ENCODE measurements at regions not wholly inside any gene's neighbourhood (a gene's known extent, or its start where the extent isn't known, plus 50 kb on each side); places are given as distances from the start of the nearest gene placed in this dataset.

DNA sequence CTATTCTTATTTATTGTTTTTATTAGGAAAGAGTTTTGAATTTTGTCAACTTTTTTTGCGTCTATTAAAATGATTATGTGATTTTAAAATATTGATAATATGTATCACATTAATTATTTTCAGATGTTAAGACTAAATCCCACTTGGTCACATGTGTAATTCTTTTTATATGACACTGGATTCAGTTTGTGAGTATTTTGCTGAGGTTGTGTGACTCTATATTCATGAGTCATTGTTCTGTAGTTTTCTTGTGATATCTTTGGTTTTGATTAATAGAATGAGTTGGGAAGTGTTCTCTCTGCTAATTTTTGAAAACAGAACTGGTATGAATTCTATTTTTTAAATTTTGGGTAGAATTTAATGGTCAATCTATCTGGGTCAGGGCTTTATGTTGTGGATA, 317.9 kb downstream of the ETS1 start:
- no peak for DNase-seq (ENCODE audit: low read depth in 2 of 3, low spot score in 2 of 3)

DNA sequence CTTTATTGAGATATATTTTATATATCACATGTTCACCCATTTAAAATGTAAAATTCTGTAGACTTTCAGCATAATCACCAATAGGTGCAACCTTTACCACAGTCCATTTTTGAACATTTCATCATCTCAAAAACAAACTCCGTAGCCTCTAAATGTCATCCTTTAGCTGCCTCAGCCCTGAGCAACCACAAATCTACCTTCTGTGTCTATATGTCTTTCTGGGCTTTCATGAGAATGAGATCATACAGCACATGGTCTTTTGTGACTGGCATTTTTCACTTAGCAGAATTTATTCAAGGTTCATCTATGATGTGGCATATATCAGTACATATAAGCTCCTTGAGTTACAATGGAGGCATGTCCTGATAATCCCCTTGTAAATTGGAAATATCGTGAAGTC, 320.5 kb downstream of the ETS1 start:
- DNase-seq (ENCODE audit: low read depth in 2 of 3, low spot score in 2 of 3): no peak

DNA sequence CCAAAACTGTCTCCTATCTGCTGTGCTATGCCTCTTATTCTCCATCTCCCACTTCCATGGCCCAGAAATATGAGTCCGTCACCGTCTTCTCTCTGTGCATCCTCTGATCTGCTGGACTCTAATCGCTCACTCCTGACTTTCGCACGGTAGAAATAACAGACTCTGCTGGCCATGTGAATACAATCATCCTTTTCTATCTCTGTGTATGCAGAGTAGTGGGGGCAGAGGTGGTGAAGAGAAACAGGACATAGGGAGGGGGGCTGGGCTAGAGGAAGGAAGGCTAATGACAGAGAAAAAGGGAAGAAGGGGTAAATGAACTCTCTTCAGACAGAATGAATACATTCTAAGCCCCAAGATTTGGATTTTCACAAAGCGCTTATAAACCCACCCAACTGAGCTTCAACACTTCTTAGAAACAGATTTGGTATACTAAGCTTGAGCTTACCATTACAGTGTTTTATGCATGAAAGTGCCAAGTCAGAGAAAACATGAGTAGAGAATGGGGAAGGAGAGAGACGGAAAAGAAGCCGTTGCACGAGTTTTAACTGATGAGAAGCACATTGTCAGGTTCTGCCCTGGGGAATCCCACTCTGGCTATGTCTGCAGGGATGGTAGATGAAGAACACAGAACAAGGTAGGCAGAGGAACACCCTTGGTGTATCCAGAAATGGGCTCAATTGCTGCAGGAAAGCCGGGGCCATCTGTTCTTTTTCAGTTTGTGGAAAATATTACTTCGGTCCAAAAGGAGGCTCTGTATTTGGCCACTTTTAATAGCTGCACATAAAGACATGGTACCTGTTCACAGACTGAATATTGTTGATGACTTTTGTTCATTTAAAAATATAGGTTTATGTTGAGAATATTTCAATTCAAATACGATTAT, 324.7 kb downstream of the ETS1 start:
- DNase-seq (ENCODE audit: low read depth in 2 of 3, low spot score in 2 of 3): no peak

- DNase-seq (ENCODE audit: low read depth in 2 of 3, low spot score in 2 of 3): no peak
Measured at GRCh38 chr11:128261011-128261421, 326.3 kb downstream of the ETS1 start.

DNA sequence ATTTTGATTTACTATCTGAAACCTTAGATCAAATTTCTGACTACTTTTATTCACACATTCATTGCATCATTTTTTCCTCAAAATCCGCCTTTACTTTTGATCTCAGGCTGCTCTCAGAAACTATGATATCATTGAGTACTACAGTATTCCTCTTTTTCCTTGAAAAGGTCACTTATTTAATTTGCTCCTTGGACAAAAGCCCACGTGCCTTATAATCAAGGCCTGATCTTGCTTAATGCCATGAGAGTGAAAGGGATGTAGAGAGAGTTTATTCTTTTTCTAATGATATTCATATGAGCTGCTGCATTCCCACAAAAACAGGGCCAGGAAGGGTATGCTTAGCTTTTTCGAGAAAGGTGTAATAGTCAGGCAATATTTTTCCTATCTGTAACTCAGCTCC, 327.0 kb downstream of the ETS1 start:
- DNase-seq (ENCODE audit: low read depth in 2 of 3, low spot score in 2 of 3): no peak

DNA sequence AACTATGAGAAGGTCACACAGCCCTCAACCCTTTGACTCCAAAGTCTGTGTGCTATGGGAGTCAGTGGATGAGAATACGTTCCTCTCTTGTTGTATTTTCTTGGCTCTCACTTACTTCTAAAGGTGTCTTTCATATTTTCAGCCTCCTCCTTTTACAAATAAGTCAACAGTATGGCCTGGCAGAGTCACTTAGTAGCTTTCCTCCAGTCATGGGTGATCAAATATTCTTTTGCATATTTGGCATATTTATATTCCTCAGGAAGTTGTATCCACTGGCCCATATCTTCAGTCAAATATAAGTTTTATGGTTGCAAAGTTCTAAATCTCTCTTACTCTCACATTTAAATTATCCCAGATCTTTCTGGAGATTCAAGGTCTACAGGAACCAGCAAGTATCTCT, 327.5 kb downstream of the ETS1 start:
- DNase-seq (ENCODE audit: low read depth in 2 of 3, low spot score in 2 of 3): no peak

DNA sequence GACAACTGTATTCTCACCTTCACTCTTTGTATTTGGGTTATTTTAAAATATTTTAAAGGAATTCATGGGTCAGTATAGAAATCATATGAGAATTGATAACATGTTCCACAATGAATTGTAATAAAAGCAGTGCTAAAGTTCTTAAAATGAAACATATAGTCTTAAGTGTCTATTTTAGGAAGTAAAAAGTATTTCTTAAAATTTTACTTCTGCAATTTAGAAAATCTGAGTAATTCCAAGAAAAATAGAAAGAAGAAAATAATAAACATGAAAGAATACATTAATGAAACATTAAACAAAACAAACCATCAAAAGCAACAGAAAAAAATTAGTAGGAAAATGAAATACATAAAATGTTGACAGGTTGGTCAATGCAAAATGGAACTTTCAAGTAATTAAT, 332.4 kb downstream of the ETS1 start:
- DNase-seq (ENCODE audit: low read depth in 2 of 3, low spot score in 2 of 3): no peak

- DNase-seq (ENCODE audit: low read depth in 2 of 3, low spot score in 2 of 3): no peak
Measured at GRCh38 chr11:128251140-128251539, 336.2 kb downstream of the ETS1 start.

GRCh38 chr11:128250482-128250881, 336.9 kb downstream of the ETS1 start:
- no peak for DNase-seq (ENCODE audit: low read depth in 2 of 3, low spot score in 2 of 3)

GRCh38 chr11:128246810-128247594, 340.4 kb downstream of the ETS1 start:
- DNase-seq (ENCODE audit: low read depth in 2 of 3, low spot score in 2 of 3): no peak

- DNase-seq (ENCODE audit: low read depth in 2 of 3, low spot score in 2 of 3): no peak
Measured at GRCh38 chr11:128246364-128246801, 341.0 kb downstream of the ETS1 start.

DNA sequence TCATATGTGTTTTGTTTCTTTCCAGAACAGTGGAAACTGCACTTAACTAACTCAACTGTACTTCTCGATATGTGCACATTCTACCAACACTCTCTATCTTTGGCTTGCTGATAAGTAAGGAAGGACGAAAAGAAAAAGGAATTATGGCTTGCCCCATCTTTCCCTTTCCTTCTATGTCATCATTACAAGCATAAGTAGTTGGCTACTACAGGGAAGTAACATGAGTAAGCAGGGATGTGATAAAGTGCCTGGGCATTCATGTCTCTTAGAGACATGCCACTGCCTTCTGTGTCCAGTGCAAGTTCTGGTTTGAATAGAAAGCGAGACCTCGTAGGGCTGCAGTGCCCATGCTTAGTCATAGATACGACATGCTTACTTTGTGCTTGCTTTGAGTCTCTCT, 342.5 kb downstream of the ETS1 start:
- DNase-seq (ENCODE audit: low read depth in 2 of 3, low spot score in 2 of 3): no peak

GRCh38 chr11:128242451-128242850, 344.9 kb downstream of the ETS1 start:
- no peak for DNase-seq (ENCODE audit: low read depth in 2 of 3, low spot score in 2 of 3)

DNA sequence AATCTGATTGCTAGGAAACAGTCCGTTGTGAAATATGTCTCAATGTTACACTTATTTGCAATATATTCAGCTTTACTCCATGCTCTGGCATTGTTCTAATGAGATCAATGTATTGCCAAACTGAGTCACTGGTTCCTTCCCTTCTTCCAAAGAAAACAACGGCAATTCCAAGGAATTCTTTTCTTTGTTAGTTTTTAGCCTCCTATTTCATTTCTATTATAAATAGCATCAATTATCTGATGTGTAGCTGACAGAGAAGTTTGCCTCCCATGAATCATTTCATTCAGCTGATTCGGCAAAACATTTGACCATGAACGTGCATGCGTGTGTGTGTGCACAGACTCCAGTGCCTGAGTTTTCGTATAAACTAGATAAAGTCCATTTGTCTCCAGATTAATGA, 346.8 kb downstream of the ETS1 start:
- no peak for DNase-seq (ENCODE audit: low read depth in 2 of 3, low spot score in 2 of 3)

DNA sequence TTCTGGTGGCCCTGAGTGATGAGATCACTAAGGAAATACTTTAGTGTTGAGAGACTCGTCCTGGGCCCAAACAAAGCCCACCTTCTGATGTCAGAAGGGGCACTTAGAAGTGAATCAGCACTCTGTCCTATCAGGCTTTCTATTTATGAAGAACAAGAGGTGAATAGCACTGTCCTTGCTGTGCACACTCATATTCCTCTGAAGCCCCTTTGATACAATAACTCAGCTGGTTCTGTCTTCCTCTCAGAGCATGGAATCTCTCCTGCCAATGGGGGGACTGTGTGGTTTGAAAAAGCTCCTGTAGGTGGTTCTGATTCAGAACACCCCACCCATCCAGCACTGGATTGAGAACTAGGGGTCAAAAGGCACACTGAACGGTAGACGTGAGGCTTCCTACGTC, 348.1 kb downstream of the ETS1 start:
- DNase-seq (ENCODE audit: low read depth in 2 of 3, low spot score in 2 of 3): no peak

- DNase-seq (ENCODE audit: low read depth in 2 of 3, low spot score in 2 of 3): no peak
Measured at GRCh38 chr11:128238521-128239265, 348.7 kb downstream of the ETS1 start.

- no peak for DNase-seq (ENCODE audit: low read depth in 2 of 3, low spot score in 2 of 3)
Measured at GRCh38 chr11:128236506-128237498, 350.6 kb downstream of the ETS1 start.

DNA sequence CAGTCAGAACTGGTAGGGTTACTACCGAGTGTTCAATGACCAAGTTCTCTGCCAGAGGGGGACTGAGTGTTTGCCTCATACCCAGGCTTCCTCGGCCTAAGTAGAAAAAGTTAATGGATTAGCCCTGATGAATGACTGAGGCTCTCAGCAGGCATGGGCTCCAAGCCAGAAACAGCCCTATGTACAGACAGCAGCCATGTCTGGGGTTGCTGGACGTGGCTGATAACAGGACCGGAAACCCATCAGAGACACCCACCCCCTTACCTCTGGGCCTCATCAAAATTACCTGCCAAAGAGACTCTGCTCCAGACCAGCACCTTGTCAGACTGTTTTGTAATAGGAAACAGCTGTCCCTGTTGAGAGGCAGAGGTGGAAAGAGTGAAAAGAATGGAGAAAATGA, 351.4 kb downstream of the ETS1 start:
- no peak for DNase-seq (ENCODE audit: low read depth in 2 of 3, low spot score in 2 of 3)

- DNase-seq (ENCODE audit: low read depth in 2 of 3, low spot score in 2 of 3): no peak
Measured at GRCh38 chr11:128235426-128235825, 351.9 kb downstream of the ETS1 start.

DNA sequence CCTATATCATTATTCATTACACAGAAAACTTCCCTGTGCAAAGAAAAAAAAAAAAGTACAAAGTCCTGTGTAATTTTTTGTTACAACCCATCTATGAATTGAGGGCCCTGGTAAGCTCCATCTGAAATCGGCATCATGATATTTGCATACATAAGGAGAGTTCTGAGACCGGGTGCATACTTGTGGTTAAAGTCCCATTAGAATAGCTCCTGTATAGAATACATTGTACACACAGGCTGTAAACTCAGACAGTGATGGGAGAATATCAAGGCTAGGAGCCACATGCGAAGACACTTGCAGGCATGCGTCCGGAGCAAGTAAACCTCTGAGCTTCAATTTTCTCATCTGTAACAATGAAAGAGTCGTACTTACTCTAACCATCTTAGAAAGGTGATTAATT, 353.2 kb downstream of the ETS1 start:
- DNase-seq (ENCODE audit: low read depth in 2 of 3, low spot score in 2 of 3): no peak
